ENCODE measurements at regions not wholly inside any gene's neighbourhood (a gene's known extent, or its start where the extent isn't known, plus 50 kb on each side); places are given as distances from the start of the nearest gene placed in this dataset.

DNA sequence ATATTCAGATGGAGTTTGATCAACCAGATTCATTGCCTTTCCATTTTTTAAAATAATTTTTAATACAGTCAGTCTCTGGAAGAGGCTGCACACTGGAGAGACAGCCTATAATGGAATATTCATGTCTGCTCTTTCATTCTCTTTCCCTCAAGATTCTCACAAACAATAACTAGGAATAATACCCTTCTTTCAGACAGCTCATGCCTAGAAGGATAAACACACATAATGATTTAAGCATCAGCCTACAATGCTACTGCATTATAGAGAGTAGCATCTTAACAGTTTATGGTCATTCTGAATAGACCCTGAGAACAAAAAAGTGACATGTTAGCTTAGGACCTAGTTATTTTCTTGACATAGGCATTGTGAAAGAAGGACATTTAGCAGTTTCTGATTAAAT, 1692.3 kb downstream of the GRIK2 start:
- no peak overlapping the region for H3K27ac ChIP-seq (ENCODE audit: control insufficient read depth, insufficient read depth)
- ATAC-seq: no peak
- TF ChIP-seq CREB1 (IDR thresholded peaks at IDR 0.05; ENCODE audit: low read depth) (no peak), CBX3 (IDR thresholded peaks at IDR 0.05; ENCODE audit: borderline replicate concordance, low read depth) (no peak), SREBF2 (IDR thresholded peaks at IDR 0.05; ENCODE audit: low read length) (no peak), PAX8 (IDR thresholded peaks at IDR 0.05) (no peak), ESRRA (IDR thresholded peaks at IDR 0.05; ENCODE audit: low read length) (no peak), BHLHE40 (IDR thresholded peaks at IDR 0.05; ENCODE audit: borderline replicate concordance in 1 of 2, low read depth in 2 of 2, low read length in 1 of 2) (no peak), ASH2L (IDR thresholded peaks at IDR 0.05; ENCODE audit: borderline replicate concordance, low read depth) (no peak)
- TF ChIP-seq, protein P1, sequence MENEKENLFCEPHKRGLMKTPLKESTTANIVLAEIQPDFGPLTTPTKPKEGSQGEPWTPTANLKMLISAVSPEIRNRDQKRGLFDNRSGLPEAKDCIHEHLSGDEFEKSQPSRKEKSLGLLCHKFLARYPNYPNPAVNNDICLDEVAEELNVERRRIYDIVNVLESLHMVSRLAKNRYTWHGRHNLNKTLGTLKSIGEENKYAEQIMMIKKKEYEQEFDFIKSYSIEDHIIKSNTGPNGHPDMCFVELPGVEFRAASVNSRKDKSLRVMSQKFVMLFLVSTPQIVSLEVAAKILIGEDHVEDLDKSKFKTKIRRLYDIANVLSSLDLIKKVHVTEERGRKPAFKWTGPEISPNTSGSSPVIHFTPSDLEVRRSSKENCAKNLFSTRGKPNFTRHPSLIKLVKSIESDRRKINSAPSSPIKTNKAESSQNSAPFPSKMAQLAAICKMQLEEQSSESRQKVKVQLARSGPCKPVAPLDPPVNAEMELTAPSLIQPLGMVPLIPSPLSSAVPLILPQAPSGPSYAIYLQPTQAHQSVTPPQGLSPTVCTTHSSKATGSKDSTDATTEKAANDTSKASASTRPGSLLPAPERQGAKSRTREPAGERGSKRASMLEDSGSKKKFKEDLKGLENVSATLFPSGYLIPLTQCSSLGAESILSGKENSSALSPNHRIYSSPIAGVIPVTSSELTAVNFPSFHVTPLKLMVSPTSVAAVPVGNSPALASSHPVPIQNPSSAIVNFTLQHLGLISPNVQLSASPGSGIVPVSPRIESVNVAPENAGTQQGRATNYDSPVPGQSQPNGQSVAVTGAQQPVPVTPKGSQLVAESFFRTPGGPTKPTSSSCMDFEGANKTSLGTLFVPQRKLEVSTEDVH (IDR thresholded peaks at IDR 0.05; ENCODE audit: low read depth, partially characterized antibody): no peak
- H3K9ac ChIP-seq (ENCODE audit: control insufficient read depth, insufficient read depth, low read length): no peak overlapping the region
- ChIA-PET SMC1A (ENCODE audit: uncharacterized antibody, unreplicated experiment) (no interaction called here), CTCF (no interaction called here), RAD21 (ENCODE audit: unreplicated experiment) (no interaction called here), POLR2A (no interaction called here)
- H3K27me3 ChIP-seq (replicated peaks in 1 of 2; ENCODE audit: control insufficient read depth in 2 of 2, insufficient read depth in 2 of 2, low read length in 1 of 2): no peaks in the 10 kb centered on the region
- H3K36me3 ChIP-seq (ENCODE audit: control insufficient read depth in 2 of 2, insufficient read depth in 2 of 2, low read length in 1 of 2): no peaks in the 10 kb centered on the region
- no peaks in the 10 kb centered on the region for H3K4me1 ChIP-seq (ENCODE audit: control insufficient read depth, insufficient read depth, low read length)
- in situ Hi-C loops (cut with MboI): no loop called here
- H3K4me3 ChIP-seq: no peak overlapping the region
- no peak for FAIRE-seq
- H3K9me3 ChIP-seq (replicated peaks; ENCODE audit: control insufficient read depth, insufficient read depth, low read length): no peaks in the 10 kb centered on the region
- intact Hi-C loops (cut with micrococcal nuclease; ENCODE audit: unreplicated experiment): no loop called here
- no peak overlapping the region for H3K4me2 ChIP-seq (ENCODE audit: control insufficient read depth, insufficient read depth)
- no peaks in the 10 kb centered on the region for H3K79me2 ChIP-seq (ENCODE audit: control insufficient read depth, insufficient read depth, low read length)
- no TSS peak for BruUV-seq (replicated peaks)
- no peak for DNase-seq (ENCODE audit: low read depth, low spot score)
- H4K20me1 ChIP-seq (ENCODE audit: control insufficient read depth, insufficient read depth): no peaks in the 10 kb centered on the region
- H2AFZ ChIP-seq (ENCODE audit: control insufficient read depth, low read depth, low read length): no peak overlapping the region
